Pancreas (tissue), 10 donors: ENCODE measurements at regions not wholly inside any gene's neighbourhood (a gene's known extent, or its start where the extent isn't known, plus 50 kb on each side); places are given as distances from the start of the nearest gene placed in this dataset.

ENCODE experiments used
- ATAC-seq, 4 donors: fragments of 200-7000 bp; cut with Tn5 transposase; one replicate each; pipeline versions ENCODE4 v1.8.0 to v1.9.1; 2020; ENCODE audit warnings: mild to moderate bottlenecking in 4 of 4, moderate library complexity in 4 of 4
- DNase-seq, 6 donors: peaks; one replicate each; pipeline ENCODE4 v3.0.0-alpha.2; 2020
- FAIRE-seq: peaks from 2 replicates; lab custom pipeline; 2012; peaks lifted over from hg19 to GRCh38; lab: Jason Lieb, UNC
- H3K27ac ChIP-seq, 4 donors: fragments of 200-600 bp; sonication (generic); 1 replicate in 3 of 4; 2 replicates in 1 of 4; pipeline versions ENCODE4 v1.5.0 to v1.8.0; 2020
- H3K27me3 ChIP-seq, 4 donors: fragments of 200-600 bp; one replicate each; pipeline ENCODE4 v1.8.0; 2021
- H3K36me3 ChIP-seq, 3 donors: fragments of 200-600 bp; sonication (generic) in 1 of 3; one replicate each; pipeline versions ENCODE4 v1.5.0 to v1.8.0; 2020 to 2021
- H3K4me1 ChIP-seq, 3 donors: fragments of 200-600 bp; one replicate each; pipeline ENCODE4 v1.8.0; 2021
- H3K4me3 ChIP-seq, 4 donors: fragments of 200-600 bp; sonication (generic) in 2 of 4; one replicate each; pipeline versions ENCODE4 v1.5.0 to v1.8.0; 2020 to 2021
- H3K9me3 ChIP-seq, 4 donors: fragments of 200-600 bp; one replicate each; pipeline ENCODE4 v1.8.0; 2021
- WGBS, 2 donors: extraction: QIAGEN DNeasy Blood & Tissue Kit; methylation state at CpG; one replicate each; pipeline ENCODE4 v1.1.7; 2013; 5-methylcytosine and 5-hydroxymethylcytosine counted together
- intact Hi-C, 3 donors: fragments of 100-400 bp; cut with DNase I; formaldehyde crosslinking; loops; one replicate each; pipeline versions ENCODE4 v1.11.1 to v1.14.2; 2022
- TF ChIP-seq, protein P1 (sequence below), 4 donors: fragments of 200-600 bp; sonication (generic) in 3 of 4; IDR thresholded peaks; one replicate each; pipeline versions ENCODE4 v1.5.0 to v1.8.0; 2021; ENCODE audit warnings: antibody characterized with exemption in 4 of 4
- donor health status: healthy with polysubstance abuse.
- donor health status: DM: no; HTN: no; CAD: no; lungs with moderate emphysema.
- donor health status: DM: no; HTN: no; CAD: no.
- donor health status: control.
- donor health status: control.
- donor health status: Bipolar disorder and iron deficiency.
- donor health status: DM: yes; HTN: yes; CAD: no.
- donor health status: DM: no; HTN: no; CAD: no.
- donor health status: DM: no; HTN: no; CAD: no.
- donor health status: DM: yes; HTN: yes; CAD: no.

DNA sequence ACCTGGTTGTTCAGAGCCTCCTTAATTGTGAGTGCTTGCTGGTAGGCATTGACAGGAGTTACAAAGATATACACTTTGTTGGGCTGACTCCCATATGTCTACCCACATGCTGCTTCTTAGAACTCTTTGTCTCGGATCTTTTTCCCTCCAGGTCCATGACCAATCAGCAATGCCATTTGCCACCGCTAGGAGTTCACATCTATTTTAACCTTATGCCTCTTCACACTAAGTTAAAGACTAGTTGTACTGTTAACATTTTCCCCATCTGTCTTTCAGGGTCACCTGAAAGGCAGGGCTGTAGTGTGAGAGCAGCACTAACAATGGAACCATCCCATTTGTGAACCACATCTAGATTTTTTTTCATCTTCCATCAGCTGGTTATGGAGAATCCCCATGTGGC, 226.7 kb upstream of the NPY start:
- no peaks in the 10 kb centered on the region for H3K9me3 ChIP-seq
- DNase-seq: no peak
- ATAC-seq: no peak
- H3K4me1 ChIP-seq: no peaks in the 10 kb centered on the region
- no peaks in the 10 kb centered on the region for H3K27me3 ChIP-seq
- FAIRE-seq: no peak
- no peak overlapping the region for H3K27ac ChIP-seq
- TF ChIP-seq, protein P1, sequence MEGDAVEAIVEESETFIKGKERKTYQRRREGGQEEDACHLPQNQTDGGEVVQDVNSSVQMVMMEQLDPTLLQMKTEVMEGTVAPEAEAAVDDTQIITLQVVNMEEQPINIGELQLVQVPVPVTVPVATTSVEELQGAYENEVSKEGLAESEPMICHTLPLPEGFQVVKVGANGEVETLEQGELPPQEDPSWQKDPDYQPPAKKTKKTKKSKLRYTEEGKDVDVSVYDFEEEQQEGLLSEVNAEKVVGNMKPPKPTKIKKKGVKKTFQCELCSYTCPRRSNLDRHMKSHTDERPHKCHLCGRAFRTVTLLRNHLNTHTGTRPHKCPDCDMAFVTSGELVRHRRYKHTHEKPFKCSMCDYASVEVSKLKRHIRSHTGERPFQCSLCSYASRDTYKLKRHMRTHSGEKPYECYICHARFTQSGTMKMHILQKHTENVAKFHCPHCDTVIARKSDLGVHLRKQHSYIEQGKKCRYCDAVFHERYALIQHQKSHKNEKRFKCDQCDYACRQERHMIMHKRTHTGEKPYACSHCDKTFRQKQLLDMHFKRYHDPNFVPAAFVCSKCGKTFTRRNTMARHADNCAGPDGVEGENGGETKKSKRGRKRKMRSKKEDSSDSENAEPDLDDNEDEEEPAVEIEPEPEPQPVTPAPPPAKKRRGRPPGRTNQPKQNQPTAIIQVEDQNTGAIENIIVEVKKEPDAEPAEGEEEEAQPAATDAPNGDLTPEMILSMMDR (IDR thresholded peaks at IDR 0.05): no peak
- no peaks in the 10 kb centered on the region for H3K36me3 ChIP-seq
- no peak overlapping the region for H3K4me3 ChIP-seq
- WGBS, 2 donors: 67 to 68% methylated on average over 2 of the region's 2 CpGs
- intact Hi-C loops: loop anchor here in 1 of 3 donors (10.0 kb wide), 1 partner anchor 58 kb away; no protein-coding TSS in a partner anchor

DNA sequence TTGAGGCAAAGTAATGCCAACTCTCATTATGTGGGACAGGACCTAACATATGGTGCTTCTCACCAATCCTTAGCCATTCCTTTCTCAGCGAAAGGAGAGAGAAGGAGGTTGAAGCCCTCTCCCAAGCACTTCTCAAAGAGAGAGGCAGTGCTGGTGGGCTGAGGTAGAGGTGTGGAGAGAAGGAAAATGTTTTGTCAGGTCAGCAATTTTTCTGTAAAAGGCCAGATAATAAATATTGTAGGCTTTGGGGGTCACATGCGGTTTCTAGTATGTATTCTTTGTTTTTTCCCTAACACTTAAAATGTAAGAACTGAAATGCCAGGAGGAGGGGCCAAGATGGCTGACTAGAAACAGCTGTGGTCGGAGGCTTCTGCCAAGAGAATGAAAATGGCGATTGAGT, 225.0 kb upstream of the NPY start:
- intact Hi-C loops: loop anchor here in 1 of 3 donors (10.0 kb wide), 1 partner anchor 56 kb away; no protein-coding TSS in a partner anchor
- no peak overlapping the region for H3K27ac ChIP-seq
- no peaks in the 10 kb centered on the region for H3K27me3 ChIP-seq
- TF ChIP-seq, protein P1 (IDR thresholded peaks at IDR 0.05): no peak
- 69 to 85% methylated on average over 4 of the region's 4 CpGs for WGBS, 2 donors
- ATAC-seq: no peak
- DNase-seq: no peak
- H3K9me3 ChIP-seq: no peaks in the 10 kb centered on the region
- H3K4me3 ChIP-seq: no peak overlapping the region
- H3K36me3 ChIP-seq: no peaks in the 10 kb centered on the region
- no peaks in the 10 kb centered on the region for H3K4me1 ChIP-seq
- FAIRE-seq: no peak

DNA sequence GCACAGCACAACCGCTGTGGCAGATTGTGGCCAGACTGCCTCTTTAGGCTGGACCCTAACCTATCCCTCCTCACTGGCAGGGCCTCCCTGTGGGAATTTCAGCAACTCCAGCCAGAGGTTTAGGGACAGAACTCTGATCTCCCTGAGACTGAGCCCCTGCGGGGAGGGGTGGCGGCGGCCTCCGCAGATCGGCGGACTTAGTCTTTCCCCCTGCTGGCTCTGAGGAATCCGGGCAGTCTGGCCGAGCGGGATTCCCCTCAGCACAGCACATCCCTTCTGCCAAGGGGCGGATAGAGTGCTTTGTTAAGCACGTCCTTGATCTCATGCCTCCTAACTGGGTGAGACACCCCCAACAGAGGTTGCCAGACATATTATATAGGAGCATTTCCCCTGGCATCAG, 224.2 kb upstream of the NPY start:
- DNase-seq (no peak), ATAC-seq (no peak), FAIRE-seq (no peak)
- Histone ChIP-seq H3K4me3 (no peak overlapping the region), H3K9me3 (no peaks in the 10 kb centered on the region), H3K36me3 (no peaks in the 10 kb centered on the region), H3K27me3 (no peaks in the 10 kb centered on the region), H3K27ac (no peak overlapping the region), H3K4me1 (no peaks in the 10 kb centered on the region)
- TF ChIP-seq, protein P1 (IDR thresholded peaks at IDR 0.05): no peak
- 61% methylated on average over 12 of the region's 12 CpGs for WGBS, 2 donors
- intact Hi-C loops: loop anchor here in 1 of 3 donors (10.0 kb wide), 1 partner anchor 55 kb away; no protein-coding TSS in a partner anchor

DNA sequence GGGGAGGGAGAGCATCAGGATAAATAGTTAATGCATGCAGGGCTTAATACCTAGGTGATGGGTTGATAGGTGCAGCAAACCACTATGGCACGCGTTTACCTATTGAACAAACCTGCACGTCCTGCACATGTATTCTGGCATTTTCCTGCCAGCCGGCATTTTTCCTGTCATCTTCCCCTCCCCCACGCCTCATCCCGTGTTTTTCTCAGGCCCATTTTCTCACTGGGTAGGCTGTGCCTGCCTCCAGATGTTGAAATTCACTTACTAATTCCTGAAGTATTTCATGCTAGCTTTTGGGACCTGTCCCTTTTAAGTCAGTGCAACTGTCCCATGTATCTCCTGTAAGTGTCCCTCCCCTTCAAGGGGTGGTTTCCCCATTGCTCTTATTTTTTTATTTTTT, 220.3 kb upstream of the NPY start:
- H3K36me3 ChIP-seq: no peaks in the 10 kb centered on the region
- H3K9me3 ChIP-seq: no peaks in the 10 kb centered on the region
- H3K4me3 ChIP-seq: no peak overlapping the region
- TF ChIP-seq, protein P1 (IDR thresholded peaks at IDR 0.05): no peak
- no peak for DNase-seq
- H3K27me3 ChIP-seq: no peaks in the 10 kb centered on the region
- no peak for ATAC-seq
- no peak for FAIRE-seq
- intact Hi-C loops: no loop called here
- no peaks in the 10 kb centered on the region for H3K4me1 ChIP-seq
- no peak overlapping the region for H3K27ac ChIP-seq
- WGBS, 2 donors: 72 to 74% methylated on average over 6 of the region's 6 CpGs

DNA sequence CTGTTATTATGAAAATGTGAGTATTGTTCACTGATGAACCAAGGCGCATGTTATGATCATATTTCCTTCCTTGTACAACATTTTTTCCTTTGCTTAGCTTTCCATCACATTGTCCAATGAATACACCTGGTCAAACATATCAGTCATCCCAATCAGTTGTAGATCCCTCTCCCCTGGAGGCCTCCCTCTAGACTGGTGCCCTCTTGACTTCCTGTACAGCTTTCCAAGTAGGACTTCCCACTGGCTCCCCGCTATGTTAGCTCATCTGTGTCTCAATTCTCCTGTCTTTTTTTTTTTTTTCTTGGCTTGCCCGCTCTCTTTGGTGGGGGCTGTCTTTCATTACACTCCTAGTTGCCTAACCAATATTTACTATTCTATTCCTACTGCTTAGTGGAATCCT, 214.2 kb upstream of the NPY start:
- Histone ChIP-seq H3K4me3 (no peak overlapping the region), H3K4me1 (no peaks in the 10 kb centered on the region), H3K9me3 (no peaks in the 10 kb centered on the region), H3K27me3 (no peaks in the 10 kb centered on the region), H3K36me3 (no peaks in the 10 kb centered on the region), H3K27ac (no peak overlapping the region)
- intact Hi-C loops: no loop called here
- DNase-seq (no peak), ATAC-seq (no peak), FAIRE-seq (no peak)
- TF ChIP-seq, protein P1 (IDR thresholded peaks at IDR 0.05): no peak
- 77 to 85% methylated on average over 3 of the region's 3 CpGs for WGBS, 2 donors
